ENCODE measurements at regions not wholly inside any gene's neighbourhood (a gene's known extent, or its start where the extent isn't known, plus 50 kb on each side); places are given as distances from the start of the nearest gene placed in this dataset.

DNA sequence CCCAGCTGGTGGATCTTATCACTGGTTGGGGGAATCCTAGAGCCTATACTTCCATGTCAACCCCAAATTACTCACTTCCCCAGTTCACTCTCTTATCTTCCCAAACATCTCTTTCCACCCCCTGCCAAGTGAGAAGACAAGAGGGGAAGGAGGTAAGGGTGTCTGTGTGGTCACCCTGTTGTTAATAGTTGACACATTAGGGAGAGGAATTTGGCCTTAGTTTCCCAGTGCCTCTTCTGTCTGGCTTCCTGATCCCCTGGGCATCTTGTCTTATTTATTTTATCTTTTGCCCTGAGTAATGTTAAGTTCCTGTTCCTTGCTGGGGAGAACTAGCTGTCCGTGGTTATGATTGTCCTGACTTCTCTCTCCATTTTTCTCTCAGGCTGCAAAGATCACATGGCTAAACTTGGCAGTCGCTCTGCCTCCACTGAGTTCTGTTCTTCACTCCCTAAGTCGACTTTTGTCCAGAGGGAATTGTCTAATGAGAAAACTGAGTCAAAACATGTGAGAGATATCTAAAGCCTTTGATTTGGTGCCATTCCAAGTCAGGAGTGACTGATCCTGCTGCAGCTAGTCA is 157.1 kb upstream of the SYT6 start:
- H3K4me3 ChIP-seq (ENCODE audit: control insufficient read depth in 2 of 3, extremely low read depth in 1 of 3, insufficient read depth in 2 of 3, low read depth in 1 of 3, low read length in 3 of 3), result no peak overlapping the region
- H3K9me1 ChIP-seq (ENCODE audit: control insufficient read depth, extremely low read depth, insufficient read depth, low read length), result no peaks in the 10 kb centered on the region
- no peak for DNase-seq (ENCODE audit: low read depth, low spot score)
- no peaks in the 10 kb centered on the region for H3K36me3 ChIP-seq (ENCODE audit: control insufficient read depth in 2 of 2, extremely low read depth in 1 of 2, insufficient read depth in 2 of 2, low read length in 2 of 2)
- no peaks in the 10 kb centered on the region for H4K20me1 ChIP-seq (ENCODE audit: control insufficient read depth, extremely low read depth, insufficient read depth, low read length)
- H3K4me1 ChIP-seq (ENCODE audit: control insufficient read depth, extremely low read depth, insufficient read depth, low read length), result peaks cover 6% of the 10 kb centered on the region
- H3K27ac ChIP-seq (ENCODE audit: control insufficient read depth, insufficient read depth, low read length), result no peak overlapping the region
- dilution Hi-C loops (cut with MboI; ENCODE audit: extremely low pct_ligation_motif_present, low sequenced_read_pairs), result no loop called here
- no peaks in the 10 kb centered on the region for H3K27me3 ChIP-seq (ENCODE audit: control insufficient read depth, extremely low read depth, insufficient read depth, low read length)
- no peaks in the 10 kb centered on the region for H3K79me2 ChIP-seq (ENCODE audit: control insufficient read depth, insufficient read depth, low read length)
- H3K4me2 ChIP-seq (ENCODE audit: control insufficient read depth, extremely low read depth, insufficient read depth, low read depth, low read length), result peak overlapping the region; percentile 0
- TF ChIP-seq CTCF (optimal IDR thresholded peaks at IDR 0.05 in 1 of 3, IDR thresholded peaks at IDR 0.05 in 1 of 3, conservative IDR thresholded peaks at IDR 0.05 in 1 of 3; ENCODE audit: extremely low read depth in 1 of 3, insufficient read depth in 2 of 3, low read length in 3 of 3), result no peak
- TF ChIP-seq EZH2 (IDR thresholded peaks at IDR 0.05; ENCODE audit: low read length), result no peak
- H3K9ac ChIP-seq (ENCODE audit: control insufficient read depth, extremely low read depth, insufficient read depth, low read length), result no peak overlapping the region
- peak overlapping the region; percentile 76 for H2AFZ ChIP-seq (ENCODE audit: control insufficient read depth, low read length)
- peaks cover 3% of the 10 kb centered on the region for H3K9me3 ChIP-seq (ENCODE audit: control insufficient read depth, low read depth, low read length)
- no peak for FAIRE-seq

GRCh38 chr1:114302821-114303220 is 149.2 kb upstream of the SYT6 start:
- no peak overlapping the region for H3K4me2 ChIP-seq (ENCODE audit: control insufficient read depth, extremely low read depth, insufficient read depth, low read depth, low read length)
- H4K20me1 ChIP-seq (ENCODE audit: control insufficient read depth, extremely low read depth, insufficient read depth, low read length), result no peaks in the 10 kb centered on the region
- H3K27ac ChIP-seq (ENCODE audit: control insufficient read depth, insufficient read depth, low read length), result no peak overlapping the region
- H3K27me3 ChIP-seq (ENCODE audit: control insufficient read depth, extremely low read depth, insufficient read depth, low read length), result peaks cover 4% of the 10 kb centered on the region
- H3K4me3 ChIP-seq (ENCODE audit: control insufficient read depth in 2 of 3, extremely low read depth in 1 of 3, insufficient read depth in 2 of 3, low read depth in 1 of 3, low read length in 3 of 3), result no peak overlapping the region
- TF ChIP-seq CTCF (optimal IDR thresholded peaks at IDR 0.05 in 1 of 3, IDR thresholded peaks at IDR 0.05 in 1 of 3, conservative IDR thresholded peaks at IDR 0.05 in 1 of 3; ENCODE audit: extremely low read depth in 1 of 3, insufficient read depth in 2 of 3, low read length in 3 of 3), result no peak
- TF ChIP-seq EZH2 (IDR thresholded peaks at IDR 0.05; ENCODE audit: low read length), result no peak
- no peak for FAIRE-seq
- H2AFZ ChIP-seq (ENCODE audit: control insufficient read depth, low read length), result no peak overlapping the region
- no peaks in the 10 kb centered on the region for H3K79me2 ChIP-seq (ENCODE audit: control insufficient read depth, insufficient read depth, low read length)
- H3K36me3 ChIP-seq (ENCODE audit: control insufficient read depth in 2 of 2, extremely low read depth in 1 of 2, insufficient read depth in 2 of 2, low read length in 2 of 2), result no peaks in the 10 kb centered on the region
- H3K4me1 ChIP-seq (ENCODE audit: control insufficient read depth, extremely low read depth, insufficient read depth, low read length), result no peaks in the 10 kb centered on the region
- no peaks in the 10 kb centered on the region for H3K9me3 ChIP-seq (ENCODE audit: control insufficient read depth, low read depth, low read length)
- no peak for DNase-seq (ENCODE audit: low read depth, low spot score)
- H3K9me1 ChIP-seq (ENCODE audit: control insufficient read depth, extremely low read depth, insufficient read depth, low read length), result no peaks in the 10 kb centered on the region
- dilution Hi-C loops (cut with MboI; ENCODE audit: extremely low pct_ligation_motif_present, low sequenced_read_pairs), result no loop called here
- no peak overlapping the region for H3K9ac ChIP-seq (ENCODE audit: control insufficient read depth, extremely low read depth, insufficient read depth, low read length)

Data from keratinocyte (primary cell).